Endodermal cell (in vitro differentiated cells): ENCODE measurements at regions not wholly inside any gene's neighbourhood (a gene's known extent, or its start where the extent isn't known, plus 50 kb on each side); places are given as distances from the start of the nearest gene placed in this dataset.
"Not testable (repeated sequence)": the region's sequence is repeated elsewhere in the genome, so short reads cannot be mapped to it uniquely, and the experiment has no call there.

ENCODE experiments used
- DNase-seq: peaks from one replicate; pipeline ENCODE4 v3.0.0-alpha.2; 2017
- H3K27ac ChIP-seq: 2 replicates; pipeline ENCODE4 v1.5.1; 2013; ENCODE audit warnings: mild to moderate bottlenecking, low read depth, low read length, moderate library complexity
- H3K27me3 ChIP-seq: 2 replicates; pipeline ENCODE4 v1.6.1; 2013; ENCODE audit warnings: mild to moderate bottlenecking, low read length, moderate library complexity; ENCODE audit not compliant: insufficient read depth, control insufficient read depth, poor library complexity, severe bottlenecking
- H3K36me3 ChIP-seq: 2 replicates; pipeline ENCODE4 v1.7.0; 2013; ENCODE audit warnings: mild to moderate bottlenecking, low read length, moderate library complexity; ENCODE audit not compliant: control insufficient read depth, insufficient read depth
- H3K4me1 ChIP-seq: one replicate; pipeline ENCODE4 v1.7.0; 2013; ENCODE audit warnings: low read length; ENCODE audit not compliant: control insufficient read depth, insufficient read depth
- H3K4me3 ChIP-seq: 2 replicates; pipeline ENCODE4 v1.5.1; 2013; ENCODE audit warnings: mild to moderate bottlenecking, low read length, moderate library complexity
- H3K9ac ChIP-seq: 2 replicates; pipeline ENCODE4 v1.6.1; 2013; ENCODE audit warnings: mild to moderate bottlenecking, low read length, moderate library complexity; ENCODE audit not compliant: poor library complexity, severe bottlenecking; ENCODE audit errors: extremely low read depth
- H3K9me3 ChIP-seq: 2 replicates; pipeline ENCODE4 v1.6.1; 2013; ENCODE audit warnings: mild to moderate bottlenecking, low read length, moderate library complexity; ENCODE audit not compliant: control insufficient read depth
- H3K27ac Mint-ChIP-seq: 2 replicates; pipeline ENCODE4 v1.8.0; 2020; ENCODE audit warnings: mixed read lengths
- H3K27me3 Mint-ChIP-seq: 2 replicates; pipeline ENCODE4 v1.8.0; 2021; ENCODE audit warnings: mild to moderate bottlenecking, mixed read lengths; ENCODE audit not compliant: insufficient read depth
- H3K36me3 Mint-ChIP-seq: 2 replicates; pipeline ENCODE4 v1.8.0; 2020; ENCODE audit warnings: low read depth, mixed read lengths
- H3K4me1 Mint-ChIP-seq: 2 replicates; pipeline ENCODE4 v1.8.0; 2020; ENCODE audit warnings: mixed read lengths
- H3K4me3 Mint-ChIP-seq: 2 replicates; pipeline ENCODE4 v1.8.0; 2020; ENCODE audit warnings: mild to moderate bottlenecking, moderate library complexity, mixed read lengths
- H3K9me3 Mint-ChIP-seq: 2 replicates; pipeline ENCODE4 v1.8.0; 2020; ENCODE audit warnings: mild to moderate bottlenecking, mixed read lengths
- WGBS, 2 experiments: methylation state at CpG; one replicate each; pipeline versions ENCODE4 v1.1.5 to v1.1.7; 2013; ENCODE audit warnings: missing lambda C conversion rate in 2 of 2, mixed read lengths in 1 of 2; ENCODE audit not compliant: insufficient coverage in 1 of 2, insufficient read length in 1 of 2; 5-methylcytosine and 5-hydroxymethylcytosine counted together
- TF ChIP-seq, protein P1 (sequence below): fragments of 200-600 bp; sonication (generic); conservative IDR thresholded peaks from 2 replicates; pipeline ENCODE4 v1.5.0; 2021; ENCODE audit warnings: antibody characterized with exemption, mild to moderate bottlenecking

DNA sequence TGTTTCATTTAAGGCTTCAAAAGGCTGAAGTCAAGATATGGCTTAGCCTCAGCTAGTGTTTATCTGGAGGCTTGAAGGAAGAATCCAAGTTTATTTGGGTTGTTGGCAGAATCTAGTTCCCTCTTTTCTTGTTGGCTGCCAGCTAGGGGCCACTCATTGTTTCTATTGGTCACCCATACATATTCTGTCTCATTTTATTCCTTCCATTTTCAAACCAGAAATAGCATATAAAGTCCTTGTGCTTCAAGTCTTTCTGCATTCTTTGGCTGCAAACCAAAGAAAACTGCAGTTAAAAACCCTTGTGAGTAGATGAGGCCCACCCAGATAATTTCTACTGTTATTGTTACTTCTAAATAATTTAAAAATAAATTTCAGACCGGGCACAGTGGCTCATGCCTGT, 301.7 kb downstream of the OXSM start:
- Mint-ChIP-seq H3K4me3 (no peak overlapping the region), H3K27me3 (no peaks in the 10 kb centered on the region), H3K4me1 (no peaks in the 10 kb centered on the region), H3K36me3 (peaks cover 8% of the 10 kb centered on the region), H3K27ac (no peak overlapping the region), H3K9me3 (peaks cover 61% of the 10 kb centered on the region)
- Histone ChIP-seq H3K4me3 (no peak overlapping the region), H3K9ac (no peak overlapping the region), H3K27ac (no peak overlapping the region), H3K36me3 (no peaks in the 10 kb centered on the region), H3K4me1 (no peaks in the 10 kb centered on the region), H3K27me3 (no peaks in the 10 kb centered on the region), H3K9me3 (peaks cover 33% of the 10 kb centered on the region)
- WGBS, 2 experiments, result 89% methylated on average over 1 of the region's 1 CpG; no CpG with 5 or more reads in 1 of the 2 experiments
- DNase-seq, result no peak
- TF ChIP-seq, protein P1, sequence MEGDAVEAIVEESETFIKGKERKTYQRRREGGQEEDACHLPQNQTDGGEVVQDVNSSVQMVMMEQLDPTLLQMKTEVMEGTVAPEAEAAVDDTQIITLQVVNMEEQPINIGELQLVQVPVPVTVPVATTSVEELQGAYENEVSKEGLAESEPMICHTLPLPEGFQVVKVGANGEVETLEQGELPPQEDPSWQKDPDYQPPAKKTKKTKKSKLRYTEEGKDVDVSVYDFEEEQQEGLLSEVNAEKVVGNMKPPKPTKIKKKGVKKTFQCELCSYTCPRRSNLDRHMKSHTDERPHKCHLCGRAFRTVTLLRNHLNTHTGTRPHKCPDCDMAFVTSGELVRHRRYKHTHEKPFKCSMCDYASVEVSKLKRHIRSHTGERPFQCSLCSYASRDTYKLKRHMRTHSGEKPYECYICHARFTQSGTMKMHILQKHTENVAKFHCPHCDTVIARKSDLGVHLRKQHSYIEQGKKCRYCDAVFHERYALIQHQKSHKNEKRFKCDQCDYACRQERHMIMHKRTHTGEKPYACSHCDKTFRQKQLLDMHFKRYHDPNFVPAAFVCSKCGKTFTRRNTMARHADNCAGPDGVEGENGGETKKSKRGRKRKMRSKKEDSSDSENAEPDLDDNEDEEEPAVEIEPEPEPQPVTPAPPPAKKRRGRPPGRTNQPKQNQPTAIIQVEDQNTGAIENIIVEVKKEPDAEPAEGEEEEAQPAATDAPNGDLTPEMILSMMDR, result no peak

DNA sequence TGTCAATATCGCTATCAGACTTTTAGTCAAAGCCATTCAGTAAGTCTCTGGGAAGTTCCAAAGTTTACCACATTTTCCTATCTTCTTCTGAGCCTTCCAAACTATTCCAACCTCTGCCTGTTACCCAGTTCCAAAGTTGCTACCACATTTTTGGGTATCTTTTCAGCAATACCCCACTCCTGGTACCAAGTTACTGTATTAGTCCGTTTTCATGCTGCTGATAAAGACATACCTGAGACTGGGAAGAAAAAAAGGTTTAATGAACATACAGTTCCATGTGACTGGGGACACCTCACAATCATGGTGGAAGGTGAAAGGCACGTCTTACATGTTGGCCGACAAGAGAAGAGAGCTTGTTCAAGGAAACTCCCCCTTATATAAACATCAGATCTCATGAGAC, 307.2 kb downstream of the OXSM start:
- not testable (repeated sequence) for DNase-seq, H3K27me3 Mint-ChIP-seq, H3K9ac ChIP-seq, H3K4me3 ChIP-seq, H3K27ac Mint-ChIP-seq, H3K36me3 Mint-ChIP-seq, H3K36me3 ChIP-seq, H3K4me1 ChIP-seq, H3K27ac ChIP-seq, H3K4me1 Mint-ChIP-seq, H3K27me3 ChIP-seq, H3K4me3 Mint-ChIP-seq
- H3K9me3 Mint-ChIP-seq, result peaks cover 54% of the 10 kb centered on the region
- H3K9me3 ChIP-seq, result peaks cover 19% of the 10 kb centered on the region
- 88 to 97% methylated on average over 1 to 4 of the region's 4 CpGs for WGBS, 2 experiments

DNA sequence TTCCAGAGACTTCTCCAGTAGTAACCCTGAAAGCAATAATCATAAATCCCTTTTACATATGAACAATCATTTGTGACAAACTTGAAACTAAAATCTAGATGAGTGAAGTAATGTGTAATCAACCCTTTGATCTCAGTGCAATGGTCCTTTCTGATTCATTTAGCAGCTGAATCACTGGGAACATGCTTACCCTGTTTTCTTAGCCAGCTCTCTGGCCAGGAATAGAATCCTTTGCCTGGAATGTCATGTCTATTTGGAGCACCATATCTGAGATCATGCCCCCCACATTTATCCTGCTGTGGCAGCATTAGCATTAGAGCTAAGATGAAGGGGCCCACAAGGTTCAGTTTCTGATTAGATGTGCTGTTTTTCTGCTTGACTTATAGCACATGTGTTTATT, 309.8 kb downstream of the OXSM start:
- Mint-ChIP-seq H3K36me3 (peaks cover 2% of the 10 kb centered on the region), H3K27ac (no peak overlapping the region), H3K4me3 (no peak overlapping the region), H3K9me3 (peaks cover 36% of the 10 kb centered on the region), H3K27me3 (peaks cover 2% of the 10 kb centered on the region), H3K4me1 (peaks cover 3% of the 10 kb centered on the region)
- H3K27me3 ChIP-seq, result no peaks in the 10 kb centered on the region
- H3K36me3 ChIP-seq, result no peaks in the 10 kb centered on the region
- no peak overlapping the region for H3K9ac ChIP-seq
- DNase-seq, result no peak
- no peak overlapping the region for H3K4me3 ChIP-seq
- TF ChIP-seq, protein P1, result no peak
- no peaks in the 10 kb centered on the region for H3K4me1 ChIP-seq
- peaks cover 19% of the 10 kb centered on the region for H3K9me3 ChIP-seq
- H3K27ac ChIP-seq, result no peak overlapping the region

DNA sequence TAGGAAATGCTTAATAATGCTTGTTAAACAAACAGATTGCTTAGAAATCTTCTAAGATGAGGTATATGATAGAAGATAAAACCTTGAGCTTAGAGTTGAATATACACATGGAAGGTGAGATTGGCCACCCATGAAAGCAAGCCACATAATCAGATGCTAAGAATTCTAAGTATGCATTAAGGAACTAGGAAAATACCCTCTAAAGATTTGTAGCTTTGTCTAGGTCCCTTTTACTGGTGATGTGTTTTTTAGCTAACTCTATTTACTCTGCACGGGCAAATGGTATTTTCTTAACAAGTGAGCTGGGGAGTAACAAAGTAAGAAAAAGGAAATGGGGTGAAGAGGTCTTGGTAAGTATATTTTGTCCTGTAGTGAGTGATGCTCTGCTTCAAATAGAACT, 310.3 kb downstream of the OXSM start:
- no peaks in the 10 kb centered on the region for H3K27me3 ChIP-seq
- 100% methylated on average over 1 of the region's 1 CpG for WGBS, 2 experiments
- H3K9me3 Mint-ChIP-seq, result peaks cover 34% of the 10 kb centered on the region
- peaks cover 8% of the 10 kb centered on the region for H3K4me1 Mint-ChIP-seq
- TF ChIP-seq, protein P1, result no peak
- no peak for DNase-seq
- no peak overlapping the region for H3K4me3 Mint-ChIP-seq
- no peaks in the 10 kb centered on the region for H3K36me3 ChIP-seq
- no peak overlapping the region for H3K9ac ChIP-seq
- H3K27ac Mint-ChIP-seq, result no peak overlapping the region
- H3K4me3 ChIP-seq, result no peak overlapping the region
- peaks cover 2% of the 10 kb centered on the region for H3K27me3 Mint-ChIP-seq
- H3K9me3 ChIP-seq, result peaks cover 19% of the 10 kb centered on the region
- H3K27ac ChIP-seq, result no peak overlapping the region
- H3K36me3 Mint-ChIP-seq, result peaks cover 2% of the 10 kb centered on the region
- H3K4me1 ChIP-seq, result no peaks in the 10 kb centered on the region
